A549 (cell line): ENCODE measurements at regions not wholly inside any gene's neighbourhood (a gene's known extent, or its start where the extent isn't known, plus 50 kb on each side); places are given as distances from the start of the nearest gene placed in this dataset.

ENCODE experiments used
- CHD2 ChIP-seq: fragments of 150-350 bp; IDR thresholded peaks from 2 replicates; pipeline ENCODE4 v1.6.1; 2014; ENCODE audit warnings: low read length; ENCODE audit not compliant: partially characterized antibody
- MAFK ChIP-seq: fragments of 450-650 bp; IDR thresholded peaks from 2 replicates; pipeline ENCODE4 v1.6.1; 2014; ENCODE audit not compliant: partially characterized antibody
- POLR2A ChIP-seq: IDR thresholded peaks from 2 replicates; pipeline ENCODE4 v1.6.1; 2012; ENCODE audit warnings: mild to moderate bottlenecking, low read length
- RFX5 ChIP-seq: fragments of 450-650 bp; IDR thresholded peaks from 2 replicates; pipeline ENCODE4 v1.7.1; 2014; ENCODE audit warnings: antibody characterized with exemption, mild to moderate bottlenecking, moderate library complexity
- SREBF2 ChIP-seq: fragments of 450-650 bp; IDR thresholded peaks from 2 replicates; pipeline ENCODE4 v1.6.1; 2014; ENCODE audit warnings: mild to moderate bottlenecking, moderate library complexity
- TF ChIP-seq, protein P1 (sequence below): fragments of >200 bp; sonication (Bioruptor Twin); formaldehyde crosslinking; IDR thresholded peaks from 3 replicates; pipeline ENCODE4 v1.5.1; 2016

DNA sequence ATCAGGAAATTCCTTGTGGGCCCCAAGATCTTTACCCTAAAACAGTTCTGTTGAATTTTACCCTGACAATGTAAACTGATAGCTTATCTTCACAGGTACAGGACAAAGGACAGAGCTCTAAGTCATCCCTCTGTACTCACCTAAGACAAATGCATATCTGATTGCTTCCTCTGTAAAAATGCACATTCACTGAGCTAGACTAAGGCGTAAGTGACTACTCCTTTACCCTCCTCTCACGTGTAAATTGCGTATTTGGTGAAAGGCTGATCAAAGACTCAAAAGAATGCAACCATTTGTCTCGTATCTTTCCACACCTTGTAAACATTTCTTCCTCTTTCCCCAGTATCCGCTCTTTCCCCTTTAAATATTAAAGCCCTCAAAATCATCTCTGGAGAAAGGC is 80.6 kb upstream of the LRCH1 start:
- TF ChIP-seq POLR2A, result no peak
- TF ChIP-seq, protein P1, sequence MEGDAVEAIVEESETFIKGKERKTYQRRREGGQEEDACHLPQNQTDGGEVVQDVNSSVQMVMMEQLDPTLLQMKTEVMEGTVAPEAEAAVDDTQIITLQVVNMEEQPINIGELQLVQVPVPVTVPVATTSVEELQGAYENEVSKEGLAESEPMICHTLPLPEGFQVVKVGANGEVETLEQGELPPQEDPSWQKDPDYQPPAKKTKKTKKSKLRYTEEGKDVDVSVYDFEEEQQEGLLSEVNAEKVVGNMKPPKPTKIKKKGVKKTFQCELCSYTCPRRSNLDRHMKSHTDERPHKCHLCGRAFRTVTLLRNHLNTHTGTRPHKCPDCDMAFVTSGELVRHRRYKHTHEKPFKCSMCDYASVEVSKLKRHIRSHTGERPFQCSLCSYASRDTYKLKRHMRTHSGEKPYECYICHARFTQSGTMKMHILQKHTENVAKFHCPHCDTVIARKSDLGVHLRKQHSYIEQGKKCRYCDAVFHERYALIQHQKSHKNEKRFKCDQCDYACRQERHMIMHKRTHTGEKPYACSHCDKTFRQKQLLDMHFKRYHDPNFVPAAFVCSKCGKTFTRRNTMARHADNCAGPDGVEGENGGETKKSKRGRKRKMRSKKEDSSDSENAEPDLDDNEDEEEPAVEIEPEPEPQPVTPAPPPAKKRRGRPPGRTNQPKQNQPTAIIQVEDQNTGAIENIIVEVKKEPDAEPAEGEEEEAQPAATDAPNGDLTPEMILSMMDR, result no peak
- TF ChIP-seq CHD2, result no peak
- no peak for TF ChIP-seq MAFK
- no peak for TF ChIP-seq RFX5
- TF ChIP-seq SREBF2, result no peak
